Smooth muscle cell (in vitro differentiated cells): ENCODE measurements at regions not wholly inside any gene's neighbourhood (a gene's known extent, or its start where the extent isn't known, plus 50 kb on each side); places are given as distances from the start of the nearest gene placed in this dataset.
"Not testable (repeated sequence)": the region's sequence is repeated elsewhere in the genome, so short reads cannot be mapped to it uniquely, and the experiment has no call there.

Experiments
- DNase-seq: peaks from one replicate; lab custom pipeline; 2025; ENCODE audit not compliant: unreplicated experiment; lab: John Stamatoyannopoulos, UW
- H2AFZ ChIP-seq: fragments of 200-600 bp; sonication (generic); 2 replicates; pipeline ENCODE4 v1.6.0; 2016; ENCODE audit warnings: antibody characterized with exemption, low read depth, mild to moderate bottlenecking
- H3F3A ChIP-seq: fragments of 200-600 bp; sonication (generic); 2 replicates; pipeline ENCODE4 v1.6.0; 2017; ENCODE audit warnings: antibody characterized with exemption, low read depth
- H3K27ac ChIP-seq: fragments of 200-600 bp; sonication (generic); 2 replicates; pipeline ENCODE4 v1.5.1; 2016; ENCODE audit warnings: low read depth, mild to moderate bottlenecking
- H3K27me3 ChIP-seq: fragments of 200-600 bp; sonication (generic); 2 replicates; pipeline ENCODE4 v1.6.1; 2016; ENCODE audit warnings: low read depth, mild to moderate bottlenecking
- H3K36me3 ChIP-seq: fragments of 200-600 bp; sonication (generic); 2 replicates; pipeline ENCODE4 v1.5.1; 2016; ENCODE audit warnings: low read depth
- H3K4me1 ChIP-seq: fragments of 200-600 bp; sonication (generic); 2 replicates; pipeline ENCODE4 v1.5.1; 2016; ENCODE audit warnings: low read depth
- H3K4me2 ChIP-seq: fragments of 200-600 bp; sonication (generic); 2 replicates; pipeline ENCODE4 v1.6.0; 2016; ENCODE audit warnings: mild to moderate bottlenecking
- H3K4me3 ChIP-seq: fragments of 200-600 bp; sonication (generic); 2 replicates; pipeline ENCODE4 v1.5.1; 2016; ENCODE audit warnings: mild to moderate bottlenecking
- H3K79me2 ChIP-seq: fragments of 200-600 bp; sonication (generic); 2 replicates; pipeline ENCODE4 v1.6.0; 2016; ENCODE audit warnings: low read depth, mild to moderate bottlenecking
- H3K9ac ChIP-seq: fragments of 200-600 bp; sonication (generic); 2 replicates; pipeline ENCODE4 v1.6.0; 2016; ENCODE audit warnings: low read depth
- H3K9me3 ChIP-seq: fragments of 200-600 bp; sonication (generic); replicated peaks from 2 replicates; pipeline ENCODE4 v1.5.1; 2016; ENCODE audit warnings: low read depth
- H4K20me1 ChIP-seq: fragments of 200-600 bp; sonication (generic); 2 replicates; pipeline ENCODE4 v1.6.0; 2016; ENCODE audit warnings: low read depth
- CTCF ChIP-seq: fragments of 200-600 bp; sonication (generic); IDR thresholded peaks from 2 replicates; pipeline ENCODE4 v1.5.1; 2017; ENCODE audit warnings: borderline replicate concordance, mild to moderate bottlenecking, antibody characterized with exemption; ENCODE audit not compliant: insufficient read depth, poor library complexity, severe bottlenecking
- WGBS: methylation state at CpG from one replicate; pipeline ENCODE4 v1.1.7; 2016; ENCODE audit warnings: low lambda C conversion rate; 5-methylcytosine and 5-hydroxymethylcytosine counted together

DNA sequence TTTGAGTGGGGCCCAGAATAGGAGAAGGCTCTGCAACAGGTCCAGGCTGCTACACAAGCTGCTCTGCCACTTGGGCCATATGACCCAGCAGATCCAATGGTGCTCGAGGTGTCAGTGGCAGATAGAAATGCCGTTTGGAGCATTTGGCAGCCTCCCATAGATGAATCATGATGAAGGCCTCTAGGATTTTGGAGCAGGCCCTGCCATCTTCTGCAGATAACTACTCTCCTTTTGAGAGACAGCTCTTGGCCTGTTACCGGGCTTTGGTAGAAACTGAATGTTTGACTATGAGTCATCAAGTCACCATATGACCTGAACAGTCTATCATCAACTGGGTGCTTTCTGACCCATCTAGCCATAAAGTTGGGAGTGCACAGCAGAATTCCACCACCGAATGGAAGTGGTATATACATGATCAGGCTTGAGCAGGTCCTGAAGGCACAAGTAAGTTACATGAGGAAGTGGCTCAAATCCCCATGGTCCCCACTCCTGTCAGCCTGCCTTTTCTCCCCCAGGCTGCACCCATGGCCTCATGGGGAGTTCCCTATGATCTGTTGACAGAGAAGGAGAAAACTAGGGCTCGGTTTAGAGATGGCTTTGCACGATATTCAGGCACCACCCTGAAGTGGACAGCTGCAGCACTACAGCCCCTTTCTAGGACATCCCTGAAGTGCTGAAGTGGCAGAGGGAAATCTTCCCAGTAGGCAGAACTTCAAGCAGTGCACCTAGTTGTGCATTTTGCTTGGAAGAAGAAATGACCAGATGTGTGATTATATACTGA, 971.4 kb downstream of the MCTP2 start:
- Histone ChIP-seq H4K20me1 (no peaks in the 10 kb centered on the region), H3K27me3 (no peaks in the 10 kb centered on the region), H3K4me3 (no peak overlapping the region), H3K4me2 (no peak overlapping the region), H3K9me3 (peaks cover 7% of the 10 kb centered on the region), H3K36me3 (no peaks in the 10 kb centered on the region), H3K9ac (no peak overlapping the region), H3K4me1 (no peaks in the 10 kb centered on the region), H3K79me2 (no peaks in the 10 kb centered on the region), H3K27ac (no peak overlapping the region), H3F3A (no peaks in the 10 kb centered on the region), H2AFZ (no peak overlapping the region)
- TF ChIP-seq CTCF = no peak
- 90% methylated on average over 6 of the region's 6 CpGs for WGBS
- no peak for DNase-seq

- H3K4me3 ChIP-seq = no peak overlapping the region
- no peak overlapping the region for H3K4me2 ChIP-seq
- H3K4me1 ChIP-seq = no peaks in the 10 kb centered on the region
- no peaks in the 10 kb centered on the region for H3F3A ChIP-seq
- TF ChIP-seq CTCF = no peak
- no peak overlapping the region for H3K27ac ChIP-seq
- DNase-seq = no peak
- H3K27me3 ChIP-seq = no peaks in the 10 kb centered on the region
- H3K36me3 ChIP-seq = no peaks in the 10 kb centered on the region
- no peak overlapping the region for H2AFZ ChIP-seq
- no peaks in the 10 kb centered on the region for H4K20me1 ChIP-seq
- no peaks in the 10 kb centered on the region for H3K9me3 ChIP-seq
- no peaks in the 10 kb centered on the region for H3K79me2 ChIP-seq
- no peak overlapping the region for H3K9ac ChIP-seq
Measured at GRCh38 chr15:95205077-95205476, 973.7 kb downstream of the MCTP2 start.

DNA sequence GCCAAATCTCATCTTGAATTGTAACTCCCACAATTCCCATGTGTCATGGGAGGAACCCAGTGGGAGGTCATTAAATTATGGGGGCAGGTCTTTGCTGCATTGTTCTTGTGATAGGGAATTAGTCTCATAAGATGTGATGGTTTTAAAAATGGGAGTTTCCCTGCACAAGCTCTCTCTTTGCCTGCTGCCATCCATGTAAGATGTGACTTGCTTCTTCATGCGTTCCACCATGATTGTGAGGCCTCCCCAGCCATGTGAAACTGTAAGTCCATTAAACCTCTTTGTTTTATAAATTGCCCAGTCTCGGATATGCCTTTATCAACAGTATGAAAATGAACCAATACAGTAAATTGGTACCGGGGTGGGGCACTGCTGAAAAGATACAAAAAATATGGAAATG, 974.5 kb downstream of the MCTP2 start:
- H3K79me2 ChIP-seq, H3K9me3 ChIP-seq, H2AFZ ChIP-seq, H3K4me2 ChIP-seq, H3K4me1 ChIP-seq, H4K20me1 ChIP-seq, DNase-seq, H3K27me3 ChIP-seq, H3K27ac ChIP-seq, H3K36me3 ChIP-seq, H3F3A ChIP-seq, H3K4me3 ChIP-seq, H3K9ac ChIP-seq: not testable (repeated sequence)
- WGBS = 78% methylated on average over 3 of the region's 3 CpGs

- H3K27me3 ChIP-seq = no peaks in the 10 kb centered on the region
- H3K4me2 ChIP-seq = no peak overlapping the region
- H3K4me3 ChIP-seq = no peak overlapping the region
- no peak for TF ChIP-seq CTCF
- H3K36me3 ChIP-seq = no peaks in the 10 kb centered on the region
- H3K79me2 ChIP-seq = no peaks in the 10 kb centered on the region
- peaks cover 3% of the 10 kb centered on the region for H3K4me1 ChIP-seq
- no peaks in the 10 kb centered on the region for H3K9me3 ChIP-seq
- H2AFZ ChIP-seq = no peak overlapping the region
- no peaks in the 10 kb centered on the region for H3F3A ChIP-seq
- H4K20me1 ChIP-seq = no peaks in the 10 kb centered on the region
- no peak for DNase-seq
- H3K27ac ChIP-seq = no peak overlapping the region
- no peak overlapping the region for H3K9ac ChIP-seq
- 90% methylated on average over 4 of the region's 4 CpGs for WGBS
Measured at GRCh38 chr15:95208071-95208470, 976.7 kb downstream of the MCTP2 start.
